GM12878 (cell line): ENCODE measurements at regions not wholly inside any gene's neighbourhood (a gene's known extent, or its start where the extent isn't known, plus 50 kb on each side); places are given as distances from the start of the nearest gene placed in this dataset.

ENCODE experiments used
- ATAC-seq: fragments of 200-7000 bp; cut with Tn5 transposase; 3 replicates; pipeline ENCODE4 v1.9.1; 2020; ENCODE audit warnings: mild to moderate bottlenecking, moderate library complexity
- BruUV-seq: library from RNA; stranded (reverse); fragments of 400-500 nt; replicated peaks from 2 replicates; lab custom pipeline; 2021; lab: Mats Ljungman, UMichigan
- CTCF ChIA-PET: fragments of 300-600 bp; sonication (Branson Sonifier 250); formaldehyde crosslinking; extraction: SDS; loops from one replicate; lab custom pipeline; 2021; ENCODE audit warnings: inconsistent platforms; lab: Yijun Ruan, JAX
- POLR2A ChIA-PET: fragments of 350-600 bp; formaldehyde crosslinking; extraction: SDS; loops from one replicate; lab custom pipeline; 2021; ENCODE audit warnings: inconsistent platforms; lab: Charles Lee
- RAD21 ChIA-PET: fragments of 300-600 bp; sonication (Branson Sonifier 250); formaldehyde crosslinking; loops from one replicate; lab custom pipeline; 2023; ENCODE audit warnings: antibody characterized with exemption; ENCODE audit not compliant: unreplicated experiment; lab: Charles Lee
- SMC1A ChIA-PET: fragments of 300-600 bp; sonication (Branson Sonifier 250); formaldehyde crosslinking; loops from one replicate; lab custom pipeline; 2023; ENCODE audit not compliant: unreplicated experiment, uncharacterized antibody; lab: Charles Lee
- DNase-seq: peaks from one replicate; pipeline ENCODE4 v3.0.0-alpha.2; 2011; ENCODE audit warnings: low read depth, low spot score
- FAIRE-seq: peaks from 3 replicates; lab custom pipeline; 2011; peaks lifted over from hg19 to GRCh38; lab: Jason Lieb, UNC
- H2AFZ ChIP-seq: 2 replicates; pipeline ENCODE4 v1.6.0; 2011; ENCODE audit warnings: low read depth, low read length, control low read depth; ENCODE audit not compliant: control insufficient read depth
- H3K27ac ChIP-seq: 2 replicates; pipeline ENCODE4 v1.5.1; 2011; ENCODE audit warnings: control low read depth; ENCODE audit not compliant: control insufficient read depth, insufficient read depth
- H3K27me3 ChIP-seq, 2 experiments: replicated peaks in 1 of 2; 2 replicates each; pipeline versions ENCODE4 v1.6.0 to v1.6.1; 2011; ENCODE audit warnings: low read length in 1 of 2; ENCODE audit not compliant: control insufficient read depth in 2 of 2, insufficient read depth in 2 of 2
- H3K36me3 ChIP-seq, 2 experiments: 2 replicates each; pipeline ENCODE4 v1.5.1; 2011; ENCODE audit warnings: low read length in 1 of 2; ENCODE audit not compliant: control insufficient read depth in 2 of 2, insufficient read depth in 2 of 2
- H3K4me1 ChIP-seq: 2 replicates; pipeline ENCODE4 v1.6.1; 2011; ENCODE audit warnings: mild to moderate bottlenecking, low read length, moderate library complexity, mixed read lengths; ENCODE audit not compliant: control insufficient read depth, insufficient read depth
- H3K4me2 ChIP-seq: 2 replicates; pipeline ENCODE4 v1.6.0; 2011; ENCODE audit warnings: control low read depth; ENCODE audit not compliant: control insufficient read depth, insufficient read depth
- H3K4me3 ChIP-seq: fragments of 200-600 bp; sonication (generic); 2 replicates; pipeline ENCODE4 v1.5.1; 2016
- H3K79me2 ChIP-seq: 2 replicates; pipeline ENCODE4 v1.6.0; 2011; ENCODE audit warnings: low read length; ENCODE audit not compliant: control insufficient read depth, insufficient read depth
- H3K9ac ChIP-seq: 2 replicates; pipeline ENCODE4 v1.8.0; 2011; ENCODE audit warnings: low read length, control low read depth, mixed read lengths; ENCODE audit not compliant: control insufficient read depth, insufficient read depth
- H3K9me3 ChIP-seq: replicated peaks from 3 replicates; pipeline ENCODE4 v1.5.1; 2011; ENCODE audit warnings: mild to moderate bottlenecking, low read length; ENCODE audit not compliant: control insufficient read depth, insufficient read depth
- H4K20me1 ChIP-seq: 2 replicates; pipeline ENCODE4 v1.6.0; 2011; ENCODE audit not compliant: control insufficient read depth, insufficient read depth
- BACH1 ChIP-seq: fragments of 450-650 bp; IDR thresholded peaks from 2 replicates; pipeline ENCODE4 v1.6.1; 2017; ENCODE audit warnings: mild to moderate bottlenecking, borderline replicate concordance
- BCL11A ChIP-seq: IDR thresholded peaks from 2 replicates; pipeline ENCODE4 v1.6.1; 2011; ENCODE audit warnings: low read depth, low read length
- CHD4 ChIP-seq: fragments of 200-600 bp; sonication (generic); IDR thresholded peaks from 2 replicates; pipeline ENCODE4 v1.6.1; 2016; ENCODE audit warnings: mild to moderate bottlenecking
- CREB1 ChIP-seq: IDR thresholded peaks from 2 replicates; pipeline ENCODE4 v1.6.1; 2012; ENCODE audit warnings: low read depth, mild to moderate bottlenecking, inconsistent platforms
- E2F4 ChIP-seq: IDR thresholded peaks from 2 replicates; pipeline ENCODE4 v1.6.1; 2012; ENCODE audit warnings: low read depth, low read length, improper control_type of control experiment
- E2F8 ChIP-seq: fragments of 450-650 bp; IDR thresholded peaks from 2 replicates; pipeline ENCODE4 v1.6.1; 2018; ENCODE audit warnings: mild to moderate bottlenecking, low read depth, moderate library complexity; ENCODE audit not compliant: partially characterized antibody
- E4F1 ChIP-seq: fragments of 450-650 bp; IDR thresholded peaks from 2 replicates; pipeline ENCODE4 v1.6.1; 2018; ENCODE audit warnings: borderline replicate concordance, mild to moderate bottlenecking; ENCODE audit not compliant: partially characterized antibody
- FOS ChIP-seq: IDR thresholded peaks from 3 replicates; pipeline ENCODE4 v1.6.1; 2011; ENCODE audit warnings: borderline replicate concordance; ENCODE audit not compliant: insufficient read length; ENCODE audit errors: extremely low read depth
- KLF5 ChIP-seq: fragments of 450-650 bp; IDR thresholded peaks from 2 replicates; pipeline ENCODE4 v1.6.1; 2014; ENCODE audit warnings: mild to moderate bottlenecking; ENCODE audit not compliant: partially characterized antibody
- MEF2B ChIP-seq: fragments of 450-650 bp; IDR thresholded peaks from 2 replicates; pipeline ENCODE4 v1.6.1; 2018; ENCODE audit warnings: mild to moderate bottlenecking, moderate library complexity; ENCODE audit not compliant: partially characterized antibody, poor library complexity, severe bottlenecking
- POLR2AphosphoS2 ChIP-seq: IDR thresholded peaks from 2 replicates; pipeline ENCODE4 v1.6.1; 2011; ENCODE audit warnings: low read depth, mild to moderate bottlenecking, low read length, improper control_type of control experiment, moderate library complexity
- RUNX3 ChIP-seq: IDR thresholded peaks from 2 replicates; pipeline ENCODE4 v1.6.1; 2012; ENCODE audit warnings: low read length, inconsistent platforms
- SIN3A ChIP-seq: IDR thresholded peaks from 2 replicates; pipeline ENCODE4 v1.6.1; 2012; ENCODE audit warnings: low read depth, low read length, improper control_type of control experiment
- SMAD5 ChIP-seq: IDR thresholded peaks from 2 replicates; pipeline ENCODE4 v1.6.1; 2016; ENCODE audit warnings: antibody characterized with exemption, low read depth
- TARDBP ChIP-seq: IDR thresholded peaks from 2 replicates; pipeline ENCODE4 v1.6.1; 2016; ENCODE audit warnings: borderline replicate concordance
- ZBED1 ChIP-seq: IDR thresholded peaks from 2 replicates; pipeline ENCODE4 v1.6.1; 2016; ENCODE audit warnings: borderline replicate concordance
- ZBTB4 ChIP-seq: fragments of 450-650 bp; formaldehyde crosslinking; IDR thresholded peaks from 2 replicates; pipeline ENCODE4 v1.4.0; 2022; ENCODE audit warnings: mild to moderate bottlenecking, moderate library complexity
- WGBS: methylation state at CpG from one replicate; pipeline ENCODE4 v1.1.6; 2016; ENCODE audit warnings: low lambda C conversion rate; ENCODE audit not compliant: insufficient replicate concordance, insufficient coverage; ENCODE audit errors: missing lambda C conversion rate; 5-methylcytosine and 5-hydroxymethylcytosine counted together
- in situ Hi-C: fragments of 300-500 bp; cut with MboI; formaldehyde crosslinking; loops from 9 replicates; pipeline ENCODE4 v1.14.3; 2018; ENCODE audit warnings: mixed read lengths
- intact Hi-C: fragments of 100-400 bp; cut with micrococcal nuclease; formaldehyde crosslinking; loops from one replicate; pipeline ENCODE4 v1.14.2; 2022; ENCODE audit not compliant: unreplicated experiment

GRCh38 chr11:21625982-21626381 lies 566.9 kb upstream of the ANO5 start:
- Histone ChIP-seq H3K27ac (no peak overlapping the region), H3K79me2 (no peaks in the 10 kb centered on the region), H3K27me3 (no peaks in the 10 kb centered on the region), H3K4me2 (no peak overlapping the region), H2AFZ (no peak overlapping the region), H3K4me1 (no peaks in the 10 kb centered on the region), H3K9me3 (no peaks in the 10 kb centered on the region), H4K20me1 (no peaks in the 10 kb centered on the region), H3K4me3 (no peak overlapping the region), H3K36me3 (no peaks in the 10 kb centered on the region), H3K9ac (no peak overlapping the region)
- FAIRE-seq: no peak
- SMC1A ChIA-PET: interaction anchor here (1.3 kb wide), 1 partner anchor 14 kb away, joined by 5 read pairs; no protein-coding TSS in a partner anchor
- CTCF ChIA-PET: interaction anchor here (1.3 to 1.7 kb wide), 2 partner anchors 9 to 25 kb away, joined by 3 to 5 read pairs; no protein-coding TSS in a partner anchor
- peak; percentile 26 for ATAC-seq
- POLR2A ChIA-PET: no interaction called here
- no TSS peak for BruUV-seq
- DNase-seq: no peak
- RAD21 ChIA-PET: no interaction called here
- in situ Hi-C loops (no loop called here), intact Hi-C loops (loop anchor here (2.0 kb wide), 1 partner anchor 15 kb away; no protein-coding TSS in a partner anchor)
- WGBS: 1% methylated on average over 5 of the region's 5 CpGs
- TF ChIP-seq SMAD5: no peak
- TF ChIP-seq ZBED1: no peak
- TF ChIP-seq MEF2B: no peak
- no peak for TF ChIP-seq KLF5
- no peak for TF ChIP-seq RUNX3
- no peak for TF ChIP-seq CHD4
- TF ChIP-seq CREB1: no peak
- no peak for TF ChIP-seq ZBTB4 (CRISPR knock-in tag)
- TF ChIP-seq BACH1: no peak
- TF ChIP-seq POLR2AphosphoS2: no peak
- no peak for TF ChIP-seq BCL11A
- TF ChIP-seq E2F4: no peak
- no peak for TF ChIP-seq E2F8
- TF ChIP-seq SIN3A: no peak
- no peak for TF ChIP-seq FOS
- no peak for TF ChIP-seq E4F1
- TF ChIP-seq TARDBP: no peak
